HEK293 (cell line): ENCODE measurements at regions not wholly inside any gene's neighbourhood (a gene's known extent, or its start where the extent isn't known, plus 50 kb on each side); places are given as distances from the start of the nearest gene placed in this dataset.

Experiments
- CTCF ChIA-PET: fragments of 350-600 bp; formaldehyde crosslinking; extraction: SDS; loops from one replicate; lab custom pipeline; 2021; ENCODE audit warnings: antibody characterized with exemption; lab: Yijun Ruan, JAX
- POLR2A ChIA-PET: fragments of 300-600 bp; formaldehyde crosslinking; extraction: SDS; loops from one replicate; lab custom pipeline; 2020; ENCODE audit warnings: antibody characterized with exemption, inconsistent platforms; lab: Yijun Ruan, JAX
- H3K27ac ChIP-seq: fragments of 200-500 bp; sonication (Bioruptor generic); 2 replicates; pipeline ENCODE4 v1.5.1; 2014; ENCODE audit warnings: low read depth, low read length, control low read depth, inconsistent platforms; ENCODE audit errors: extremely low read depth
- H3K36me3 ChIP-seq, 2 experiments: fragments of 200-500 bp in 1 of 2; sonication (Bioruptor generic) in 1 of 2; 1 replicate in 1 of 2; 2 replicates in 1 of 2; pipeline ENCODE4 v1.5.1; 2014 to 2017; ENCODE audit warnings: inconsistent platforms in 2 of 2, low read length in 2 of 2; ENCODE audit not compliant: control insufficient read depth in 2 of 2, insufficient read depth in 1 of 2
- H3K4me1 ChIP-seq: fragments of 200-500 bp; sonication (Bioruptor generic); 2 replicates; pipeline ENCODE4 v1.5.1; 2014; ENCODE audit warnings: mild to moderate bottlenecking, low read length, inconsistent platforms; ENCODE audit not compliant: control insufficient read depth, insufficient read depth
- H3K4me3 ChIP-seq: 2 replicates; pipeline ENCODE4 v1.5.1; 2011; ENCODE audit warnings: low read depth, mild to moderate bottlenecking, control low read depth, low read length, moderate library complexity
- H3K9me3 ChIP-seq: fragments of 200-500 bp; sonication (Bioruptor generic); 2 replicates; pipeline ENCODE4 v1.5.1; 2014; ENCODE audit warnings: low read depth, low read length, inconsistent platforms; ENCODE audit not compliant: control insufficient read depth, insufficient read depth
- AEBP2 ChIP-seq: fragments of 450-650 bp; formaldehyde crosslinking; IDR thresholded peaks from 2 replicates; pipeline ENCODE4 v1.5.1; 2016; ENCODE audit warnings: missing biosample characterization, missing genetic modification characterization, borderline replicate concordance
- PRDM4 ChIP-seq: fragments of 450-650 bp; formaldehyde crosslinking; IDR thresholded peaks from 2 replicates; pipeline ENCODE4 v1.5.1; 2017; ENCODE audit warnings: missing biosample characterization, missing genetic modification characterization
- SCRT2 ChIP-seq: fragments of 450-650 bp; formaldehyde crosslinking; IDR thresholded peaks from 2 replicates; pipeline ENCODE4 v1.5.1; 2016; ENCODE audit warnings: missing biosample characterization, missing genetic modification characterization
- SP2 ChIP-seq: fragments of 450-650 bp; formaldehyde crosslinking; IDR thresholded peaks from 2 replicates; pipeline ENCODE4 v1.5.1; 2016; ENCODE audit warnings: missing biosample characterization, missing genetic modification characterization
- SP3 ChIP-seq: fragments of 450-650 bp; formaldehyde crosslinking; IDR thresholded peaks from 2 replicates; pipeline ENCODE4 v1.5.1; 2016; ENCODE audit warnings: missing biosample characterization, missing genetic modification characterization
- WT1 ChIP-seq: fragments of 450-650 bp; formaldehyde crosslinking; IDR thresholded peaks from 2 replicates; pipeline ENCODE4 v1.5.1; 2016; ENCODE audit warnings: missing biosample characterization, missing genetic modification characterization
- YY1 ChIP-seq: fragments of 450-650 bp; formaldehyde crosslinking; IDR thresholded peaks from 2 replicates; pipeline ENCODE4 v1.5.1; 2018; ENCODE audit warnings: missing biosample characterization, missing genetic modification characterization
- ZNF121 ChIP-seq: fragments of 450-650 bp; formaldehyde crosslinking; IDR thresholded peaks from 2 replicates; pipeline ENCODE4 v1.5.1; 2016; ENCODE audit warnings: missing biosample characterization, missing genetic modification characterization
- ZNF169 ChIP-seq: fragments of 450-650 bp; formaldehyde crosslinking; IDR thresholded peaks from 2 replicates; pipeline ENCODE4 v1.5.1; 2016; ENCODE audit warnings: missing biosample characterization, missing genetic modification characterization
- ZNF223 ChIP-seq: fragments of 450-650 bp; formaldehyde crosslinking; IDR thresholded peaks from 2 replicates; pipeline ENCODE4 v1.5.1; 2016; ENCODE audit warnings: missing biosample characterization, missing genetic modification characterization
- ZNF350 ChIP-seq: fragments of 450-650 bp; formaldehyde crosslinking; IDR thresholded peaks from 2 replicates; pipeline ENCODE4 v1.5.0; 2017; ENCODE audit warnings: missing biosample characterization, mild to moderate bottlenecking, missing genetic modification characterization
- ZNF37A ChIP-seq: fragments of 450-650 bp; IDR thresholded peaks from 2 replicates; pipeline ENCODE4 v1.5.1; 2018; ENCODE audit warnings: missing biosample characterization, missing genetic modification characterization
- ZNF48 ChIP-seq: fragments of 450-650 bp; formaldehyde crosslinking; IDR thresholded peaks from 2 replicates; pipeline ENCODE4 v1.5.1; 2016; ENCODE audit warnings: missing biosample characterization, missing genetic modification characterization
- ZNF544 ChIP-seq: fragments of 450-650 bp; formaldehyde crosslinking; IDR thresholded peaks from 2 replicates; pipeline ENCODE4 v1.5.0; 2017; ENCODE audit warnings: missing biosample characterization, missing genetic modification characterization
- ZNF596 ChIP-seq: fragments of 450-650 bp; IDR thresholded peaks from 2 replicates; pipeline ENCODE4 v1.5.0; 2018; ENCODE audit warnings: missing biosample characterization, mild to moderate bottlenecking, missing genetic modification characterization, moderate library complexity
- ZNF624 ChIP-seq: fragments of 450-650 bp; formaldehyde crosslinking; IDR thresholded peaks from 2 replicates; pipeline ENCODE4 v1.5.1; 2017; ENCODE audit warnings: missing biosample characterization, missing genetic modification characterization
- ZNF639 ChIP-seq: fragments of 450-650 bp; formaldehyde crosslinking; IDR thresholded peaks from 2 replicates; pipeline ENCODE4 v1.5.1; 2016; ENCODE audit warnings: missing biosample characterization, missing genetic modification characterization
- ZNF777 ChIP-seq: fragments of 450-650 bp; formaldehyde crosslinking; IDR thresholded peaks from 2 replicates; pipeline ENCODE4 v1.5.1; 2017; ENCODE audit warnings: missing biosample characterization, missing genetic modification characterization, borderline replicate concordance
- ZSCAN4 ChIP-seq: fragments of 450-650 bp; formaldehyde crosslinking; IDR thresholded peaks from 2 replicates; pipeline ENCODE4 v1.5.1; 2017; ENCODE audit warnings: missing biosample characterization, missing genetic modification characterization
- TF ChIP-seq, protein P1 (sequence below): fragments of 450-650 bp; formaldehyde crosslinking; IDR thresholded peaks from 2 replicates; pipeline ENCODE4 v1.5.1; 2016; ENCODE audit warnings: missing biosample characterization, missing genetic modification characterization, borderline replicate concordance
- TF ChIP-seq, protein P2 (sequence below): fragments of 450-650 bp; formaldehyde crosslinking; IDR thresholded peaks from 2 replicates; pipeline ENCODE4 v1.5.1; 2017; ENCODE audit warnings: missing biosample characterization, missing genetic modification characterization
- TF ChIP-seq, protein P3 (sequence below): fragments of 450-650 bp; formaldehyde crosslinking; IDR thresholded peaks from 2 replicates; pipeline ENCODE4 v1.5.1; 2016; ENCODE audit warnings: missing biosample characterization, missing genetic modification characterization

- no peak overlapping the region for H3K27ac ChIP-seq
- POLR2A ChIA-PET: no interaction called here
- H3K9me3 ChIP-seq: no peaks in the 10 kb centered on the region
- H3K4me1 ChIP-seq: no peaks in the 10 kb centered on the region
- TF ChIP-seq SP3 (no peak), YY1 (no peak), ZNF37A (no peak), ZNF223 (tag by site-specific recombination) (no peak), ZSCAN4 (tag by site-specific recombination) (no peak), PRDM4 (tag by site-specific recombination) (no peak), ZNF544 (tag by site-specific recombination) (no peak), ZNF624 (no peak), WT1 (no peak), SCRT2 (tag by site-specific recombination) (no peak), ZNF350 (tag by site-specific recombination) (no peak), ZNF777 (no peak), ZNF596 (tag by site-specific recombination) (no peak), ZNF48 (tag by site-specific recombination) (no peak), SP2 (tag by site-specific recombination) (no peak)
- TF ChIP-seq, protein P1, sequence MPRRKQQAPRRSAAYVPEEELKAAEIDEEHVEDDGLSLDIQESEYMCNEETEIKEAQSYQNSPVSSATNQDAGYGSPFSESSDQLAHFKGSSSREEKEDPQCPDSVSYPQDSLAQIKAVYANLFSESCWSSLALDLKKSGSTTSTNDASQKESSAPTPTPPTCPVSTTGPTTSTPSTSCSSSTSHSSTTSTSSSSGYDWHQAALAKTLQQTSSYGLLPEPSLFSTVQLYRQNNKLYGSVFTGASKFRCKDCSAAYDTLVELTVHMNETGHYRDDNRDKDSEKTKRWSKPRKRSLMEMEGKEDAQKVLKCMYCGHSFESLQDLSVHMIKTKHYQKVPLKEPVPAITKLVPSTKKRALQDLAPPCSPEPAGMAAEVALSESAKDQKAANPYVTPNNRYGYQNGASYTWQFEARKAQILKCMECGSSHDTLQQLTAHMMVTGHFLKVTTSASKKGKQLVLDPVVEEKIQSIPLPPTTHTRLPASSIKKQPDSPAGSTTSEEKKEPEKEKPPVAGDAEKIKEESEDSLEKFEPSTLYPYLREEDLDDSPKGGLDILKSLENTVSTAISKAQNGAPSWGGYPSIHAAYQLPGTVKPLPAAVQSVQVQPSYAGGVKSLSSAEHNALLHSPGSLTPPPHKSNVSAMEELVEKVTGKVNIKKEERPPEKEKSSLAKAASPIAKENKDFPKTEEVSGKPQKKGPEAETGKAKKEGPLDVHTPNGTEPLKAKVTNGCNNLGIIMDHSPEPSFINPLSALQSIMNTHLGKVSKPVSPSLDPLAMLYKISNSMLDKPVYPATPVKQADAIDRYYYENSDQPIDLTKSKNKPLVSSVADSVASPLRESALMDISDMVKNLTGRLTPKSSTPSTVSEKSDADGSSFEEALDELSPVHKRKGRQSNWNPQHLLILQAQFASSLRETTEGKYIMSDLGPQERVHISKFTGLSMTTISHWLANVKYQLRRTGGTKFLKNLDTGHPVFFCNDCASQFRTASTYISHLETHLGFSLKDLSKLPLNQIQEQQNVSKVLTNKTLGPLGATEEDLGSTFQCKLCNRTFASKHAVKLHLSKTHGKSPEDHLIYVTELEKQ: no peak
- TF ChIP-seq, protein P2, sequence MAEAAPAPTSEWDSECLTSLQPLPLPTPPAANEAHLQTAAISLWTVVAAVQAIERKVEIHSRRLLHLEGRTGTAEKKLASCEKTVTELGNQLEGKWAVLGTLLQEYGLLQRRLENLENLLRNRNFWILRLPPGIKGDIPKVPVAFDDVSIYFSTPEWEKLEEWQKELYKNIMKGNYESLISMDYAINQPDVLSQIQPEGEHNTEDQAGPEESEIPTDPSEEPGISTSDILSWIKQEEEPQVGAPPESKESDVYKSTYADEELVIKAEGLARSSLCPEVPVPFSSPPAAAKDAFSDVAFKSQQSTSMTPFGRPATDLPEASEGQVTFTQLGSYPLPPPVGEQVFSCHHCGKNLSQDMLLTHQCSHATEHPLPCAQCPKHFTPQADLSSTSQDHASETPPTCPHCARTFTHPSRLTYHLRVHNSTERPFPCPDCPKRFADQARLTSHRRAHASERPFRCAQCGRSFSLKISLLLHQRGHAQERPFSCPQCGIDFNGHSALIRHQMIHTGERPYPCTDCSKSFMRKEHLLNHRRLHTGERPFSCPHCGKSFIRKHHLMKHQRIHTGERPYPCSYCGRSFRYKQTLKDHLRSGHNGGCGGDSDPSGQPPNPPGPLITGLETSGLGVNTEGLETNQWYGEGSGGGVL (tag by site-specific recombination): no peak
- H3K4me3 ChIP-seq: no peak overlapping the region
- CTCF ChIA-PET: no interaction called here
- no peaks in the 10 kb centered on the region for H3K36me3 ChIP-seq
Observed at GRCh38 chr5:166430491-166431319, 1860.7 kb upstream of the WWC1 start.

GRCh38 chr5:166431456-166431855 is 1860.0 kb upstream of the WWC1 start:
- POLR2A ChIA-PET: no interaction called here
- no peaks in the 10 kb centered on the region for H3K4me1 ChIP-seq
- H3K27ac ChIP-seq: no peak overlapping the region
- no peak overlapping the region for H3K4me3 ChIP-seq
- H3K36me3 ChIP-seq: no peaks in the 10 kb centered on the region
- H3K9me3 ChIP-seq: no peaks in the 10 kb centered on the region
- CTCF ChIA-PET: no interaction called here
- no peak for TF ChIP-seq WT1
- TF ChIP-seq AEBP2 (tag by site-specific recombination): no peak
- TF ChIP-seq ZNF121 (tag by site-specific recombination): no peak
- TF ChIP-seq ZNF639 (tag by site-specific recombination): no peak
- no peak for TF ChIP-seq ZNF169 (tag by site-specific recombination)
- TF ChIP-seq, protein P3, sequence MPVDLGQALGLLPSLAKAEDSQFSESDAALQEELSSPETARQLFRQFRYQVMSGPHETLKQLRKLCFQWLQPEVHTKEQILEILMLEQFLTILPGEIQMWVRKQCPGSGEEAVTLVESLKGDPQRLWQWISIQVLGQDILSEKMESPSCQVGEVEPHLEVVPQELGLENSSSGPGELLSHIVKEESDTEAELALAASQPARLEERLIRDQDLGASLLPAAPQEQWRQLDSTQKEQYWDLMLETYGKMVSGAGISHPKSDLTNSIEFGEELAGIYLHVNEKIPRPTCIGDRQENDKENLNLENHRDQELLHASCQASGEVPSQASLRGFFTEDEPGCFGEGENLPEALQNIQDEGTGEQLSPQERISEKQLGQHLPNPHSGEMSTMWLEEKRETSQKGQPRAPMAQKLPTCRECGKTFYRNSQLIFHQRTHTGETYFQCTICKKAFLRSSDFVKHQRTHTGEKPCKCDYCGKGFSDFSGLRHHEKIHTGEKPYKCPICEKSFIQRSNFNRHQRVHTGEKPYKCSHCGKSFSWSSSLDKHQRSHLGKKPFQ: no peak
